Nucleus accumbens (tissue), 56 donors: ENCODE measurements at regions not wholly inside any gene's neighbourhood (a gene's known extent, or its start where the extent isn't known, plus 50 kb on each side); places are given as distances from the start of the nearest gene placed in this dataset.
"Not testable (repeated sequence)": the region's sequence is repeated elsewhere in the genome, so short reads cannot be mapped to it uniquely, and the experiment has no call there.

Source experiments
- DNase-seq, 56 donors: peaks; one replicate each; lab custom pipeline; 2025; lab: John Stamatoyannopoulos, UW

DNA sequence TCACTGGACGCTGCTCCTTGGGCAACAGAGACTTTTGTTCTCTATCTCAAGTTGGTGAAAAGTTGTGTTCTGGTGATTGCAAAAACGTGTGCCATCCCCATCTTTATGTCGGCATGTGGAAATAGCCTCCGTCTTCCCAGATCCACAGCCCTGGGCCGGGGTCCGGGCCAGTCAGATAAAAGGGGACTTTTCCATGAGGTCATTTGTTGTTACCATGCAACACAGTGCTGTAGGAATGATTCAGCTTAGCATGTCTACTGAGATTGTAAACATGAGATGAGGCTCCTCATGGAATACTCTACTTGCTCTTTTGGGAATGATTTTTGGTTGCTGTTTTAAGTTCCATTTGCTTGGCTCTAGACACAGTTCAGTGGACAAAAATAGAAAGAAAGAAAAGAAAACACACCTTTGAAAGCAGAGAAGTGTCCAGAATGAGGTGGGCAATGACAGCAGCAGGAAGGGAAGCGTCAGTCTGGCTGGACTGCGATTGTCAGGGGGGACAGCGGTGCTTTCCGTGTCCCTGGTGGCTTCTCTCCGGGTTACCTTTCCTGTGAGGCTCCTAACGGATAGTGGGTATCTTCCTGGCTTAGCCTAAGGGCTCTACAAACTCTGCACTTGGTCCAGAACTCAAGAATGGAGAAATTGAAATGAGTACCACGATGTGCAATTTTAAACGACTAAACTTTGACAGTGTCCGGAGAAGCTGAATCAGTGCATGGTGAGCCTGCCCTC, 91.6 kb downstream of the TEX29 start:
- no peak for DNase-seq

DNA sequence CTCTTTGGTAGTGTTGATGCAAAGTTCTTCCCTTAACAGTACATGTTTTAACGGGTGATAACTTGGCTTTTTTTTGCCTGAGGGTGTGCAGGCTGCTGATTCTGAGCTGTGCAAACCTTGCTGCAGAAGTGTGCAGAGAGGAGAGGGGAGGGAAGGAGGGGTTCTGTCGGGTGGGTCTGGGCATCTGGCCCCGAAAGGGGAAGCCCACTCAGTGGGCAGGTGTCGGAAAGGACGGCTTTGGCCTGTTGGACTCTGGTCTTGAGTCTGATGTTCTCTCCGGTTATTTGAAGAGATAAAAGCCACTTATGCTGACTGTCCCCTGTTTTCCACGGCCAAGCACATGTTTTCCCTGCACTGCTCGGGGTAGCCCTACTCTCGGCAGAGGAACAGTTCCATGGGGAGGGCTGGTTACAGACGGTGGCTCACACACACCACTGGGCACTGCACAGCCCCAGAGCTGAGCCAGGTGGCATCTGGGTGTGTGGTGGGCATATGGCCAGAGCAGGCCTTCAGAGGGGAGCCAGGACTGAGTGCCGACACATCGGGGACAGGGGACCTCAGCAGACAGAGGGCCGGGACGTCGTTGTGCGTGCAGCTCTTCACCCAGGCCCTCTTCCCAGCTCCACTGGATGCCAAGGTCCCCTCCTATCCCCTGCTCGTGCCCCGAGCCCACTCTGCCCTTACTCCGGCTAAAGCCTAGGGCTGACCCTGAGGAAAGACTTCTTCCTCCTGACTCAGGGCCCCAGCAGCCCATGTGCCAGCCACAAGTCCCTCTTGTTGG, 93.2 kb downstream of the TEX29 start:
- no peak for DNase-seq

- DNase-seq, result no peak
These were observed 93.9 kb downstream of the TEX29 start for GRCh38 chr13:111414341-111414740.

DNA sequence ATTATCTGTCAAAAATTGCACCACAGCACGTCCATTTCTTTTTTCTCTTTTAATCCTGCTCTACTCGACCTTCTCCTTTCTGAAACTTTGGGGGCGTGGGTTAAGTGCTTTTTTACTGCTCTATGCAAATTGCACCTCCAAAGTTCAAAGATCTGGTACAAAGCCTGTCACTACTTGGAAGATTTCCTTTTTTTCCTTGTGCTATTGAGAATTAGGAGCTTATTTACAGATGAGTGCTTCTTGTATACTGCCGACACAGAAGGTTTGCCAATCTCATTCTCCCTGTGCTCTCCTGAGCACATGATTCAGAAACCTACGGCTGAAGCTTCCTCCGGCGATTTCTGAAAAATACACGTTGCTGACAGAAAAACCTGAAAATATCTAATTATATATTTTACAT, 94.8 kb downstream of the TEX29 start:
- no peak for DNase-seq

DNA sequence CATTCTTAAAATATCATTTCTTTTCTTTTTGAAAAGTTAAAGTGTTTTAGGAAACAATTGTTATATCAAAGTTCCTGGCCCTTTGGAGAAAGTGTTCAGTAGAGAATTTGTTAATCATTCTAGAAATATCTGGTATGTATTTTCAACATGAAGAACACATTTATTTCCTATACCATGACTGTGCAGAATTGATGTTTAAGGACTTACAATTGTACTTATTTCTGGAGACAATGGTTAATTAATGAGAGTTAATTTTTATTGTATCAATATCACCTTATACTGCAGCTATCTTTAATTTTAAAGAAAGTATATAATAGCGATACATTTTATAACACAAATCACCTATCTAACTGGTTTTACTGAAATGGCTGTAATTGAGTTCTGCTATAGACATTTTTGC, 95.3 kb downstream of the TEX29 start:
- DNase-seq, result no peak

GRCh38 chr13:111418101-111418500, 97.7 kb downstream of the TEX29 start:
- DNase-seq, result no peak

DNA sequence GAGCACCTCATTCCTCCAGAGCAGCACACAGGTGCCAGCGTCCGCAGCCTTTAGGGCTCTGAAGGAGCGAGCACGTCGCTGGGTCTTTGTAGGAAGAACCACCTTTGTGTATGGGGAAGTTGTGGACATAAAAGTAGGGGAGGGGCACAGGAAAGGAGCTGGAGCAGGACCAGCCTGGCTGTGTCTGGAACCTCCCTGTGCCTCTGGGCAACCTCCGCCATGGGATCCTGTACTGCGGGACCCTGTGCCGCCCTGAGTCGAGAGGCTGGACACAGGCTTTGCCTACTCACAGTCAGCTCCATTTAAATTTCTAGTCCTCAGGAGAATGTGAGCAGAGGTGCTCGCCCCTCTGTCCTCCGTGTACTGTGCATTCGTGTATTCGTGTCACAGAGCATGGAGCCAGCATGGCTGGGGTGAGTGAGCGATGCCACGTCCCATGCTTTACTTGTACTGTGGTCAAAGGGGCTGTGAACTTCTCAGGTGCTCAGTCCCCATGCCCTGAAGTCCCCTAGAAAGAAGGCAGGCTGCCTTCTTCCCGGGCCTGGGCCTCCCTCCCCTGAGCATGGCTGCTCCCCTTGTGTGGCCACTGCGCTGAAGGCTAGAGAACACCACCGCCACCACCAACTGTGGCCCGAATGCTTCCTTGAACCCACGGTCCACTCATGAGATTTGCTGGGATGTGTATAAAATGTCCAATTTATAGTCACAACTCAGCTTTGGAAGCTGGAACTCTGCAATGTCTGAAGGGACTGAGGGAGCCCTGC, 99.9 kb downstream of the TEX29 start:
- no peak for DNase-seq

DNA sequence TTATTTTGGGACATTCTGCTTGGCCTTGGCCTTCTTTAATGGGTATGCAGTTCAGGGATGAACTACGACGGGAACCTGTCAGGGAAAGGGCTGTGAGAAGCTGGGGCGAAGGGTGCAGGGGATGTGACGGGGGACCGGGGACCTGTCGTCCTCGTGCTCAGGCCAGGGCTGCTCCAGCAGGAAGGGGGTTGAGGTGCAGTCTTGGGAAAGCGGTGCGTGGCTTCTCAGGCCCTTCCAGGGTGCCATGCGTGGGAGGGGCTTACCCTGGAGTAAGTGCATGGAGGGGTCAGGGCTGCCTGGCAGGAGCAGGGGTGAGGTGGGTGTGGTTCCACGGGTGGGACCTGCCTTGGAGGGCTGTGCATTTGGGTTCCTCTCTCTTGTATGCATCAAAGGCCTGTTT, 100.8 kb downstream of the TEX29 start:
- no peak for DNase-seq

DNA sequence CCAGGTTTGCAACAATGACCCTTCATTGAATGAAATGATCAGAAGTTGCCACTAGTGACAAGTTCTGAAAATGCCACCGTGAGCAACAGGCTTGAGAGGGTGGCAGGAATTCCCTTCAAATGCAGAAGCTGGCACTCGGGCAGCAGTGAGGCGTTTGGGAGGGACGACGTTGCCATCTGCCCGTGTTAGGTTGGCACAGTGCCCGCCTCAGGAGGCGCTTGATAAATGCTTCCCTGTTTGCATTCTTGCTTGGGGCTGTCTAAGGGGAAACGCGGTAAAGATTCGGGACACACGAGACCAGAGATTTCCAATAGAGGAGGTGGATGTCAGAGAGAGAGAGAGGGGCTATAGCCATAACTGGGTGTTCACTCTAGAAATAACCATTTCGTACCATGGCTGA, 101.9 kb downstream of the TEX29 start:
- no peak for DNase-seq

GRCh38 chr13:111423168-111423785, 102.8 kb downstream of the TEX29 start:
- no peak for DNase-seq

DNA sequence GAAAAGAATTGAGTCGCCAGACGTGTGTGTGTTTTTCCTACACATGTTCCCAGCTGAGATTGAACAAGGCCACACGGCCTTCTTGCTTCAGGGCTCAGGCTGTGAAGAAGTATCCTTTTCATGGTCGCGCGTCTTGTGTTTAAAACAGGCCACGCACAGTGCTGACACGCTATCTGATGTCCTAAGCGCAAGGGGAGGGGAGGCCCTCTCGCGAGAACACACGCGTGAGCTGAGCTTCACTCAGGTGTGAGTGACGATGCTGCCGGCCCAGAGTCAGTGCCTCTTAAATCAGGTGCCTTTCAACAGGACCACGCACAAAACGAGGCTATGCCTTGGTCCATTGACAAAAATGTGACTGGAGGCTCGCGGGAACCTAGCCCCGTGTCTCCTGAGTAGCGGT, 103.7 kb downstream of the TEX29 start:
- DNase-seq, result no peak

DNA sequence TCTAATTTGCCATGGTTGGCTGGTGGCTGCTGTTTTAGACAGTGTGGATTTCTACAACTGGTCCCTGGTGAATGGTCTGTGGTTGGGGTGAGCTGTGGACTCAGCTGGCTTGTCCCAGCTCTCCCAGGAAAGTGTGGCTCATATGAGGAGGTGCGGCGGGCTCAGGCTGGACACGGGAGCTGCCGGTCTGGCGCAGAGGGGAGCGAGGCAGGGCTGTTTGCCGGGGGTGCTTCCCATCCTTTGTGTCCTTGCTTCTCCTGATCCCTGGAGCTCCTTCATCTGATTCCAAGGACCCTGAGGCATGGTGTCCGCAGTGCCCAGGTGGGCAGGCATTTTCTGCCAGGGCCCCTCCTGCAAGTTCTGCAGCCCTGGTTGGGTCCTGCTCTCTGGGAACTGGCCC, 104.9 kb downstream of the TEX29 start:
- no peak for DNase-seq

DNA sequence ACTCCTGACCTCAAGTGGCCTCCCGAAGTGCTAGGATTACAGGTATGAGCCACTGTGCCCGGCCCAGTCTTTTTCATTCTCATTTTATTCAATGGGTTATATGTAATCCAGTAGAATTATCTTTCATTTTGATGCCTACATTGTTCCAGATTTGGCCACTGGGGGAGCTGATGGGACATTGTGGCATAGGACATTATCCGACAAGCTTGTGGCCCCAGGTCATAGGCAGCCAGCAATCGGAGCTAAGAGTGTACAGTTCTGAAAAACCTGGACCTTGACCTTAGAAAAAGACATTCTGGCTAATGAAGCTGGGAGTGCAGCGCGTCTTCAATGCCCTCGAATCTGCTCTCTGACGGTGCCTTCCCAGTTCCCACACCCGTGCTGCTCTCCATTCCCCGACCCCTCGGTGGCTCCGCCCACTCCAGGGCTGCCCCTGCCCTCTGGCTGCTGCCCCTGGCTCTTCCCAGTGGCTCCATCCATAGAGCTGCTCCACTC, 108.7 kb downstream of the TEX29 start:
- peak in 17 of 56 donors; percentile 7 to 69 (median 18) for DNase-seq

GRCh38 chr13:111431206-111431605, 110.8 kb downstream of the TEX29 start:
- peak in 2 of 56 donors; percentile 13 to 17 for DNase-seq

GRCh38 chr13:111434578-111435159, 114.2 kb downstream of the TEX29 start:
- DNase-seq, result no peak

DNA sequence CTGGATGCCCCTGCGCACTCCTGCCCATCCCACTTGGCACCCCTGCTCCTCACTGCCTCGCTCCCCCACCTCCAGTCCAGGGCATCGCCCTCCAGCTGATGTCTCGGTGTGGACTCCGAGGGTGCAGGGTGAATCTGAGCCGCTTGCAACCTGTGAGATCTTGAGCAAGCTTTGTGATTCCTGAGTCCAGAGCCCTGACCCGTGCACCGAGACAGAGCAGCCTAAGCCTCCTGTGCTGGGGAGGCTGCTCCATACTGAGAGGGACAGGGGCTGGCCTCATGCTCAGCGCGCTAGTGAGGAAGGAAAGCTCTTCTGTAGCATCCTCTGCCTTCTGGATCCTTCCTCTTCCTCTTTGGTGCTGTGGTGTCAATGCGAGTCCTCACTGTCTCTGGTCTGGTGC, 116.0 kb downstream of the TEX29 start:
- DNase-seq, result no peak

- DNase-seq, result no peak
These were observed 117.0 kb downstream of the TEX29 start for GRCh38 chr13:111437417-111437816.

- no peak for DNase-seq
These were observed 117.6 kb downstream of the TEX29 start for GRCh38 chr13:111437856-111438547.

GRCh38 chr13:111440492-111440891, 120.0 kb downstream of the TEX29 start:
- DNase-seq, result not testable (repeated sequence)

DNA sequence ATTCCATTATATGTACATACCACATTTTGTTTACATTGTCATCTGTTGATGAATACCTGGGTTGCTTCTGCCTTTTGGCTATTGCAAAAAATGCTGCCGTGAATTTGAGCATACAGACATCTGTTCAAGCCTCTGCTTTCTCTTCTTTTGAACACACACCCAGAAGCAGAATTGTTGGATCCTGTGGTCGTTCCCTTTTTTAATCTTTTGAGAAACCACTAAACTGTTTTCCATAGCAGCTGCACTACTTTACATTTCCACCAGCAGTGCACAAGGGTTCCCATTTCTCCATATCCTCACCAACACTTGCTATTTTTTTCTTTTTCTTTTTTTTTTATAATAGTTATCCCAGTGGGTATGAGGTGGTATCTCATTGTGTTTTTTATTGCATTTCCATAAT, 123.5 kb downstream of the TEX29 start:
- DNase-seq, result no peak
